WTC11 (cell line): ENCODE measurements at regions not wholly inside any gene's neighbourhood (a gene's known extent, or its start where the extent isn't known, plus 50 kb on each side); places are given as distances from the start of the nearest gene placed in this dataset.

Source experiments
- ATAC-seq: fragments of 200-7000 bp; cut with Tn5 transposase; 2 replicates; pipeline ENCODE4 v1.10.0; 2021; ENCODE audit warnings: mild to moderate bottlenecking, moderate library complexity
- CTCF ChIA-PET: fragments of 300-600 bp; sonication (Branson Sonifier 250); formaldehyde crosslinking; loops from one replicate; lab custom pipeline; 2021; ENCODE audit warnings: antibody characterized with exemption; lab: Charles Lee
- POLR2A ChIA-PET: fragments of 350-600 bp; sonication (Branson Sonifier 250); formaldehyde crosslinking; loops from one replicate; lab custom pipeline; 2021; ENCODE audit warnings: antibody characterized with exemption; lab: Charles Lee
- DNase-seq: peaks from one replicate; pipeline ENCODE4 v3.0.0; 2021; ENCODE audit warnings: low spot score
- H3K27ac Mint-ChIP-seq: 2 replicates; pipeline ENCODE4 v1.8.0; 2021; ENCODE audit warnings: mixed read lengths
- H3K27me3 Mint-ChIP-seq: 2 replicates; pipeline ENCODE4 v1.8.0; 2021; ENCODE audit warnings: low read depth, mild to moderate bottlenecking, moderate library complexity, mixed read lengths
- H3K36me3 Mint-ChIP-seq: 2 replicates; pipeline ENCODE4 v1.8.0; 2021; ENCODE audit warnings: mixed read lengths
- H3K4me1 Mint-ChIP-seq: 2 replicates; pipeline ENCODE4 v1.8.0; 2022; ENCODE audit warnings: mixed read lengths
- H3K4me3 Mint-ChIP-seq: 2 replicates; pipeline ENCODE4 v1.8.0; 2021; ENCODE audit warnings: mild to moderate bottlenecking, moderate library complexity, mixed read lengths
- H3K9me3 Mint-ChIP-seq: 2 replicates; pipeline ENCODE4 v1.8.0; 2021; ENCODE audit warnings: mixed read lengths
- FOXP1 ChIP-seq: sonication (generic); formaldehyde crosslinking; IDR thresholded peaks from 2 replicates; pipeline ENCODE4 v1.8.0; 2022; ENCODE audit warnings: missing genetic modification reagents, mild to moderate bottlenecking, moderate library complexity, borderline replicate concordance
- MYBL2 ChIP-seq: sonication (generic); formaldehyde crosslinking; IDR thresholded peaks from 2 replicates; pipeline ENCODE4 v1.8.1; 2023; ENCODE audit warnings: mild to moderate bottlenecking, moderate library complexity, missing genetic modification reagents
- NR1H2 ChIP-seq: sonication (generic); formaldehyde crosslinking; IDR thresholded peaks from 2 replicates; pipeline ENCODE4 v1.9.0; 2021; ENCODE audit warnings: mild to moderate bottlenecking, moderate library complexity, missing genetic modification reagents
- RELA ChIP-seq: sonication (generic); formaldehyde crosslinking; IDR thresholded peaks from 2 replicates; pipeline ENCODE4 v1.8.1; 2022; ENCODE audit warnings: missing genetic modification reagents, mild to moderate bottlenecking, borderline replicate concordance
- RORB ChIP-seq: fragments of 250-450 bp; sonication (Bioruptor Pico); IDR thresholded peaks from 2 replicates; pipeline ENCODE4 v1.9.0; 2021; ENCODE audit warnings: mild to moderate bottlenecking
- SMAD3 ChIP-seq: sonication (generic); formaldehyde crosslinking; IDR thresholded peaks from 2 replicates; pipeline ENCODE4 v1.8.0; 2022; ENCODE audit warnings: missing genetic modification reagents, mild to moderate bottlenecking, borderline replicate concordance
- SOX15 ChIP-seq: fragments of 250-450 bp; sonication (Bioruptor Pico); IDR thresholded peaks from 2 replicates; pipeline ENCODE4 v1.9.0; 2021; ENCODE audit warnings: mild to moderate bottlenecking
- ZNF121 ChIP-seq: sonication (generic); formaldehyde crosslinking; IDR thresholded peaks from 2 replicates; pipeline ENCODE4 v1.8.0; 2023; ENCODE audit warnings: missing genetic modification reagents
- ZNF138 ChIP-seq: sonication (generic); formaldehyde crosslinking; conservative IDR thresholded peaks from 2 replicates; pipeline ENCODE4 v1.8.1; 2022; ENCODE audit warnings: mild to moderate bottlenecking, moderate library complexity, missing genetic modification reagents
- ZNF263 ChIP-seq: sonication (generic); formaldehyde crosslinking; IDR thresholded peaks from 2 replicates; pipeline ENCODE4 v1.8.1; 2022; ENCODE audit warnings: low read depth, mild to moderate bottlenecking, moderate library complexity, missing genetic modification reagents
- TF ChIP-seq, protein P1 (sequence below): sonication (generic); formaldehyde crosslinking; IDR thresholded peaks from 2 replicates; pipeline ENCODE4 v1.8.0; 2022; ENCODE audit warnings: mild to moderate bottlenecking, missing genetic modification reagents
- TF ChIP-seq, protein P2 (sequence below): sonication (generic); formaldehyde crosslinking; IDR thresholded peaks from 2 replicates; pipeline ENCODE4 v1.8.0; 2023; ENCODE audit warnings: missing genetic modification reagents, mild to moderate bottlenecking, borderline replicate concordance
- TF ChIP-seq, protein P3 (sequence below): fragments of 200-600 bp; IDR thresholded peaks from 2 replicates; pipeline ENCODE4 v1.8.0; 2022; ENCODE audit warnings: antibody characterized with exemption
- TF ChIP-seq, protein P4 (sequence below): sonication (generic); formaldehyde crosslinking; IDR thresholded peaks from 2 replicates; pipeline ENCODE4 v1.8.1; 2023; ENCODE audit warnings: mild to moderate bottlenecking, missing genetic modification reagents, borderline replicate concordance
- TF ChIP-seq, protein P5 (sequence below): sonication (generic); formaldehyde crosslinking; IDR thresholded peaks from 2 replicates; pipeline ENCODE4 v1.8.1; 2022; ENCODE audit warnings: missing genetic modification reagents, borderline replicate concordance

DNA sequence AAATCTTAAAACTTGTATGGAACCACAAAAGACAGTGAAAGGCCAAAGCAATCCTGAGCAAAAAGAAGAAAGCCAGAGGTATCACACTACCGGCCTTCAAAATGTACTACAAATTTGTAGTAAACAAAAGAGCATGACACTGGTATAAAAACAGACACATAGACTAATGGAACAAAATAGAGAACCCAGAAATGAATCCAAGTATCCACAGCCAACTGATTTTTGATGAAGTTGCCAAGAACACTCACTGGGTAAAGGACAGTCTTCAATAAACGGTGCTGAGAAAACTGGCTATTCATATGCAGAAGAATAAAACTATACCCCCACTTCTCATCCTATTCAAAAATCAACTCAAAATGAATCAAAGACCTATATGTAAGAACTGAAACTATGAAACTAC, 390.1 kb downstream of the PRELID2 start (continued):
- TF ChIP-seq SOX15 (CRISPR knock-in tag) = no peak
- TF ChIP-seq ZNF138 (CRISPR knock-in tag) = no peak
- TF ChIP-seq NR1H2 (CRISPR knock-in tag) = no peak
- no peak for TF ChIP-seq ZNF121
- TF ChIP-seq, protein P1, sequence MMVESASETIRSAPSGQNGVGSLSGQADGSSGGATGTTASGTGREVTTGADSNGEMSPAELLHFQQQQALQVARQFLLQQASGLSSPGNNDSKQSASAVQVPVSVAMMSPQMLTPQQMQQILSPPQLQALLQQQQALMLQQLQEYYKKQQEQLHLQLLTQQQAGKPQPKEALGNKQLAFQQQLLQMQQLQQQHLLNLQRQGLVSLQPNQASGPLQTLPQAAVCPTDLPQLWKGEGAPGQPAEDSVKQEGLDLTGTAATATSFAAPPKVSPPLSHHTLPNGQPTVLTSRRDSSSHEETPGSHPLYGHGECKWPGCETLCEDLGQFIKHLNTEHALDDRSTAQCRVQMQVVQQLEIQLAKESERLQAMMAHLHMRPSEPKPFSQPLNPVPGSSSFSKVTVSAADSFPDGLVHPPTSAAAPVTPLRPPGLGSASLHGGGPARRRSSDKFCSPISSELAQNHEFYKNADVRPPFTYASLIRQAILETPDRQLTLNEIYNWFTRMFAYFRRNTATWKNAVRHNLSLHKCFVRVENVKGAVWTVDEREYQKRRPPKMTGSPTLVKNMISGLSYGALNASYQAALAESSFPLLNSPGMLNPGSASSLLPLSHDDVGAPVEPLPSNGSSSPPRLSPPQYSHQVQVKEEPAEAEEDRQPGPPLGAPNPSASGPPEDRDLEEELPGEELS (CRISPR knock-in tag) = no peak
- TF ChIP-seq, protein P2, sequence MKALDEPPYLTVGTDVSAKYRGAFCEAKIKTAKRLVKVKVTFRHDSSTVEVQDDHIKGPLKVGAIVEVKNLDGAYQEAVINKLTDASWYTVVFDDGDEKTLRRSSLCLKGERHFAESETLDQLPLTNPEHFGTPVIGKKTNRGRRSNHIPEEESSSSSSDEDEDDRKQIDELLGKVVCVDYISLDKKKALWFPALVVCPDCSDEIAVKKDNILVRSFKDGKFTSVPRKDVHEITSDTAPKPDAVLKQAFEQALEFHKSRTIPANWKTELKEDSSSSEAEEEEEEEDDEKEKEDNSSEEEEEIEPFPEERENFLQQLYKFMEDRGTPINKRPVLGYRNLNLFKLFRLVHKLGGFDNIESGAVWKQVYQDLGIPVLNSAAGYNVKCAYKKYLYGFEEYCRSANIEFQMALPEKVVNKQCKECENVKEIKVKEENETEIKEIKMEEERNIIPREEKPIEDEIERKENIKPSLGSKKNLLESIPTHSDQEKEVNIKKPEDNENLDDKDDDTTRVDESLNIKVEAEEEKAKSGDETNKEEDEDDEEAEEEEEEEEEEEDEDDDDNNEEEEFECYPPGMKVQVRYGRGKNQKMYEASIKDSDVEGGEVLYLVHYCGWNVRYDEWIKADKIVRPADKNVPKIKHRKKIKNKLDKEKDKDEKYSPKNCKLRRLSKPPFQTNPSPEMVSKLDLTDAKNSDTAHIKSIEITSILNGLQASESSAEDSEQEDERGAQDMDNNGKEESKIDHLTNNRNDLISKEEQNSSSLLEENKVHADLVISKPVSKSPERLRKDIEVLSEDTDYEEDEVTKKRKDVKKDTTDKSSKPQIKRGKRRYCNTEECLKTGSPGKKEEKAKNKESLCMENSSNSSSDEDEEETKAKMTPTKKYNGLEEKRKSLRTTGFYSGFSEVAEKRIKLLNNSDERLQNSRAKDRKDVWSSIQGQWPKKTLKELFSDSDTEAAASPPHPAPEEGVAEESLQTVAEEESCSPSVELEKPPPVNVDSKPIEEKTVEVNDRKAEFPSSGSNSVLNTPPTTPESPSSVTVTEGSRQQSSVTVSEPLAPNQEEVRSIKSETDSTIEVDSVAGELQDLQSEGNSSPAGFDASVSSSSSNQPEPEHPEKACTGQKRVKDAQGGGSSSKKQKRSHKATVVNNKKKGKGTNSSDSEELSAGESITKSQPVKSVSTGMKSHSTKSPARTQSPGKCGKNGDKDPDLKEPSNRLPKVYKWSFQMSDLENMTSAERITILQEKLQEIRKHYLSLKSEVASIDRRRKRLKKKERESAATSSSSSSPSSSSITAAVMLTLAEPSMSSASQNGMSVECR (CRISPR knock-in tag) = no peak

DNA sequence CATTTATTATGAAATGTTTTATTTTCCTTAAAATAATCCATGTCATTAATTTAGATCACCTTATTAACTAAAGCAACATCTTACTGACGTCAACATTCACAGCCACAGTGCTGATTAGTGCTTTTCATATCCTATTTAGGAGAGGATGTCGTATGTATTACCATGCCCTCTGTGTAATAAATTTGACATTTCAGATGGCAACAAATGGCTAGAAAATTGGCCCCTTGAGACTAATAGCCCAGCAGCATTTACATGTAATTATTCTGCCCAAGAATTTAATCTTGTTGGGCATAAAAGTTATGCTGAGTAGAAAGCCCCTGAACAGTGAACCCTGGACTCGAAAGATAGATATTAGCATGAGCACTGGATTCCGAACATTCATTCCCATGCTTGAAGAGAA, 391.2 kb downstream of the PRELID2 start:
- CTCF ChIA-PET = no interaction called here
- Mint-ChIP-seq H3K36me3 (no peaks in the 10 kb centered on the region), H3K27ac (no peak overlapping the region), H3K27me3 (no peaks in the 10 kb centered on the region), H3K9me3 (peaks cover 9% of the 10 kb centered on the region), H3K4me1 (0 out of 2 replicates have a peak, but pooled peaks cover under 1% of the 10 kb centered on the region), H3K4me3 (no peak overlapping the region)
- no peak for TF ChIP-seq ZNF263 (CRISPR knock-in tag)
- TF ChIP-seq MYBL2 = no peak
- no peak for TF ChIP-seq FOXP1 (CRISPR knock-in tag)
- TF ChIP-seq, protein P3, sequence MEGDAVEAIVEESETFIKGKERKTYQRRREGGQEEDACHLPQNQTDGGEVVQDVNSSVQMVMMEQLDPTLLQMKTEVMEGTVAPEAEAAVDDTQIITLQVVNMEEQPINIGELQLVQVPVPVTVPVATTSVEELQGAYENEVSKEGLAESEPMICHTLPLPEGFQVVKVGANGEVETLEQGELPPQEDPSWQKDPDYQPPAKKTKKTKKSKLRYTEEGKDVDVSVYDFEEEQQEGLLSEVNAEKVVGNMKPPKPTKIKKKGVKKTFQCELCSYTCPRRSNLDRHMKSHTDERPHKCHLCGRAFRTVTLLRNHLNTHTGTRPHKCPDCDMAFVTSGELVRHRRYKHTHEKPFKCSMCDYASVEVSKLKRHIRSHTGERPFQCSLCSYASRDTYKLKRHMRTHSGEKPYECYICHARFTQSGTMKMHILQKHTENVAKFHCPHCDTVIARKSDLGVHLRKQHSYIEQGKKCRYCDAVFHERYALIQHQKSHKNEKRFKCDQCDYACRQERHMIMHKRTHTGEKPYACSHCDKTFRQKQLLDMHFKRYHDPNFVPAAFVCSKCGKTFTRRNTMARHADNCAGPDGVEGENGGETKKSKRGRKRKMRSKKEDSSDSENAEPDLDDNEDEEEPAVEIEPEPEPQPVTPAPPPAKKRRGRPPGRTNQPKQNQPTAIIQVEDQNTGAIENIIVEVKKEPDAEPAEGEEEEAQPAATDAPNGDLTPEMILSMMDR = no peak
- TF ChIP-seq SMAD3 (CRISPR knock-in tag) = no peak
- TF ChIP-seq RELA (CRISPR knock-in tag) = no peak
- TF ChIP-seq RORB (CRISPR knock-in tag) = no peak
- TF ChIP-seq, protein P4, sequence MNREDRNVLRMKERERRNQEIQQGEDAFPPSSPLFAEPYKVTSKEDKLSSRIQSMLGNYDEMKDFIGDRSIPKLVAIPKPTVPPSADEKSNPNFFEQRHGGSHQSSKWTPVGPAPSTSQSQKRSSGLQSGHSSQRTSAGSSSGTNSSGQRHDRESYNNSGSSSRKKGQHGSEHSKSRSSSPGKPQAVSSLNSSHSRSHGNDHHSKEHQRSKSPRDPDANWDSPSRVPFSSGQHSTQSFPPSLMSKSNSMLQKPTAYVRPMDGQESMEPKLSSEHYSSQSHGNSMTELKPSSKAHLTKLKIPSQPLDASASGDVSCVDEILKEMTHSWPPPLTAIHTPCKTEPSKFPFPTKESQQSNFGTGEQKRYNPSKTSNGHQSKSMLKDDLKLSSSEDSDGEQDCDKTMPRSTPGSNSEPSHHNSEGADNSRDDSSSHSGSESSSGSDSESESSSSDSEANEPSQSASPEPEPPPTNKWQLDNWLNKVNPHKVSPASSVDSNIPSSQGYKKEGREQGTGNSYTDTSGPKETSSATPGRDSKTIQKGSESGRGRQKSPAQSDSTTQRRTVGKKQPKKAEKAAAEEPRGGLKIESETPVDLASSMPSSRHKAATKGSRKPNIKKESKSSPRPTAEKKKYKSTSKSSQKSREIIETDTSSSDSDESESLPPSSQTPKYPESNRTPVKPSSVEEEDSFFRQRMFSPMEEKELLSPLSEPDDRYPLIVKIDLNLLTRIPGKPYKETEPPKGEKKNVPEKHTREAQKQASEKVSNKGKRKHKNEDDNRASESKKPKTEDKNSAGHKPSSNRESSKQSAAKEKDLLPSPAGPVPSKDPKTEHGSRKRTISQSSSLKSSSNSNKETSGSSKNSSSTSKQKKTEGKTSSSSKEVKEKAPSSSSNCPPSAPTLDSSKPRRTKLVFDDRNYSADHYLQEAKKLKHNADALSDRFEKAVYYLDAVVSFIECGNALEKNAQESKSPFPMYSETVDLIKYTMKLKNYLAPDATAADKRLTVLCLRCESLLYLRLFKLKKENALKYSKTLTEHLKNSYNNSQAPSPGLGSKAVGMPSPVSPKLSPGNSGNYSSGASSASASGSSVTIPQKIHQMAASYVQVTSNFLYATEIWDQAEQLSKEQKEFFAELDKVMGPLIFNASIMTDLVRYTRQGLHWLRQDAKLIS (CRISPR knock-in tag) = no peak
- TF ChIP-seq, protein P5, sequence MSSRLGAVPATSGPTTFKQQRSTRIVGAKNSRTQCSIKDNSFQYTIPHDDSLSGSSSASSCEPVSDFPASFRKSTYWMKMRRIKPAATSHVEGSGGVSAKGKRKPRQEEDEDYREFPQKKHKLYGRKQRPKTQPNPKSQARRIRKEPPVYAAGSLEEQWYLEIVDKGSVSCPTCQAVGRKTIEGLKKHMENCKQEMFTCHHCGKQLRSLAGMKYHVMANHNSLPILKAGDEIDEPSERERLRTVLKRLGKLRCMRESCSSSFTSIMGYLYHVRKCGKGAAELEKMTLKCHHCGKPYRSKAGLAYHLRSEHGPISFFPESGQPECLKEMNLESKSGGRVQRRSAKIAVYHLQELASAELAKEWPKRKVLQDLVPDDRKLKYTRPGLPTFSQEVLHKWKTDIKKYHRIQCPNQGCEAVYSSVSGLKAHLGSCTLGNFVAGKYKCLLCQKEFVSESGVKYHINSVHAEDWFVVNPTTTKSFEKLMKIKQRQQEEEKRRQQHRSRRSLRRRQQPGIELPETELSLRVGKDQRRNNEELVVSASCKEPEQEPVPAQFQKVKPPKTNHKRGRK (CRISPR knock-in tag) = no peak
- POLR2A ChIA-PET = no interaction called here
- no peak for DNase-seq
- no peak for ATAC-seq
